HG03575 (cell line): ENCODE measurements at regions not wholly inside any gene's neighbourhood (a gene's known extent, or its start where the extent isn't known, plus 50 kb on each side); places are given as distances from the start of the nearest gene placed in this dataset.

Experiments
- ATAC-seq: cut with Tn5 transposase; IDR thresholded peaks from one replicate; pipeline ENCODE4 v1.9.1; 2021; ENCODE audit not compliant: unreplicated experiment, insufficient number of reproducible peaks, low FRiP score; ENCODE audit errors: extremely low read depth

DNA sequence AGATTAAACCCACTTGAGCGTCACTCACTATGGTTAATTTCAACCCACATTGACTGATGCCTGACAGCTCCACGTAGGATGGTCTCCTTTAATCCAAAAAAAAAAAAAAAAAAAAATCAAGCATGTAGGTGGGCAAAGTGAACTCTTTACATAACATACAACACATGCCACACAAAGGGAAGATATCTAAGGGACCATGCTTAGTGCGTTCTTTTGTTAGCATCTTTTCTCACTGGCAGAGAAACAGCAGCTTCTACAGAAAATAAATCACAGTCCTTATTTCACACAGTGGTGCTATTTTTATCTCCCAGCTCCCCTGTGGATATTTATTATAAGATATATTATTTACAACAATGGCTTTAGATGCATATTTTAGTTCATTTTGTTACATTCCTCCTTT is 652.0 kb upstream of the CELF2 start:
- no peak for ATAC-seq

DNA sequence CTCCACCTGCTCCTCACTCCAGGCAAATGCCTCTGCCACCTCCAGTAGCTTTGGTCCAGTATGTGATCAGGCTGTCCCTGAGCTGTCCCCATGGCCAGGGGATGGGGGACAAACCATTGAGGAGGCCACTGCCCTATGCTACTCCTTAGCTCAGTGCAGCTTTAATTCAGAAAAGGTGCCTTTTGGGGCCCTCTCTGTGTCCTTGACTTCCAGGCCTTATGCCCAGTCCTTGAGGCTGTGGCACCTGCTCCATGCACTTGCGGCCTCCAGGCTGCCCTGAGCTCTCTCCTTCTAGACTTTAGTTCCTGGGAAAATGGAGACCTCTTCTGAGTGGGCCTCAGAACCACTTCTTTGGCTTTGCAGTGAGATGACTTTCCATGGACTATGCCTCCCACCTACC is 650.8 kb upstream of the CELF2 start:
- ATAC-seq, result no peak

DNA sequence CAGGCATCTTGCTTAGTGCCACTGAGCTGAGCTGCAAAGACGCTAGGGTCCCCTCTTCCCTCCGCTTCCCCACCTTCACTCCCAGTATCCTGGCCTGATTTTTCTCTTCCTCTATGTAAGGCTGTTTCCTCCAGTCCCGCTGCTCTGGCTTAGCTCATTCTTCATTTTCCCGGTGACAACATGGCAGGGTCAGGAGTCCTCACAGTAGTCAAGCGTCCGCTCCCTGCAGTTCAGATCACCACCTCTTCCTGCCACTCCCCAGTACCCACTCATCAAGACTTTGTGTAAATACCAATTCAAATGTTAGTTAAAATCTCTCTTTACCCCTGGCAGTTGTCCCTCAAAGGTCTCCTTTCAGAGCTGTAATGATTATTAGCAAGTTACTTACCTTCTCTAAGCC is 650.4 kb upstream of the CELF2 start:
- no peak for ATAC-seq

DNA sequence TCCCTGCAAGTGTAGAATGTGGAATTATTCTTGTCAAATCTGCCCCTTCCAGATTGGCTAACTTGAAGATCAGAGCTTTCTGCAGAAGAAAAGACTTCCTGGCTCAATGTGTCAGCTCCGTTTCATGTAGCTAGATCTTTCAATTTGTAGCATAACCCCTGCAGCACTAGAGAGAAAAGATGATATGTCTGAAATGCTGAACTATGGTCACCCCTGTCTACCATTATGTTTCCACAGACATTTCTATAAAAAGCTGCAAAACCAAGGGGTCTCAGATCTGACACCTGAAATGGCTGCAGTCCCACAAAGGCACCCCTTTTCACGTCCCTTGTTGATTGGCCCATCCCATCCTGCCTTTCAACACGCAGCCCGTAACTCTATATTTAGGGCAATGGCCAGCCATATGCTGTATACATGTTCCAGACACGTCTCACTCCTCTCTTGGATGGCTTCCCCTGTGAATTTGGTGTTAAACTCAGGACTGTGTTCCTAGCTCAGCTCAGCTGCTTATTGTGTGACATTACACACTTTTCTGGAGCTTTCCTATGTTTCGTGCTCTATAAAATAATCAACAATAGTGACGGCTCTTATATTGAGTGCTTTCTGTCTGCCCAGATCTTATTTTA is 648.6 kb upstream of the CELF2 start:
- no peak for ATAC-seq

DNA sequence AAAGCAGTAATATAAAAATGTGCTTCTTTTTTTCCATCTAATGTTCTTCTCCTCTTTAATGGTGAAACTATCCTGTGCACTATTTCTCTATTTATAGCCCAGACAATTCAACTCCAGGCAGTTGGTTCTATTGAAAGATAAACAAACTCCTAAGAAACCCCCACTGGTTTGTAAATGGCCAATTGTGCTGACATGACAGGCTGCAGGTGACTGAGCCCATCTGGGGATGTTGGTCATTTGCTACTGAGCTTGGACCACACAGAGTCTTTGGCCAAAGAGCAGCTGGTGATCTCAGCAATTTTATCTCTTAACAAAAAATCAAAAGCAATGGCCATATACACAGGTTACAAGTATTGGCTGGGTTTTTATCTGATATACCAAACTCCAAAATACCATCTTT is 631.8 kb upstream of the CELF2 start:
- no peak for ATAC-seq

DNA sequence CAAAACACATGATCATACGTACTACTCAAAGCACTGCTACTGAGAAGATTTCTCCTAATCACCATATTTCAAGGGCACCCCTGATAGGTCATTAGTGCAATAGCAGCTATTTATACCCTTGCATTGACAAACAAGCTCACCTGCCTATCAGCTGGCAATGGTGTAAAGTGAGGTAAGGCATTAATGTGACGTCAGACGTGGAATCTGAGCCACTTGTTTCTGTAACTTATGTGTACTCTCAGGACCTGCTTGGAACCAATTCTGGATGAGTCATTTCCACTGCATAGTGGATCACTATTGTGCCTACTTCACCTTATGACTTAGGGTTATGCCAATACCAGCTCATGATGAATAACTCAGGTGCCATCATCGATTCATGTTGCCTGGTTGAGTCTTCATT is 628.5 kb upstream of the CELF2 start:
- no peak for ATAC-seq

DNA sequence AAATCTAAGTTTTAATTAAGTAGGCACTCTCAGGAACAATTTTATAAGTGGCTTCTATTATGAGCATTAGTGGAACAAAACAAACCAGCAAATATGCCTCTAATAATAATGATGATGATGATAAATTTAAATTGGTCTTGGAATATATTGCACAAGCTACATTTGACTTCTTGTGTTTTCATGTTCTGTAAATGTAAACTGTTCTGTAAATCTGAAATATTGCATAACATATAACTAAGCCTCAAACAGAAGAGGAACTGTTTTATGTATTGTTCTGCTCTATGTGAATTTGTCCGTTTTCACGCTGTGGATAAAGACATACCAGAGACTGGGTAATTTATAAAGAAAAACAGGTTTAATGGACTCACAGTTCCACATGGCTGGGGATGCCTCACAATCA is 625.2 kb upstream of the CELF2 start:
- no peak for ATAC-seq

DNA sequence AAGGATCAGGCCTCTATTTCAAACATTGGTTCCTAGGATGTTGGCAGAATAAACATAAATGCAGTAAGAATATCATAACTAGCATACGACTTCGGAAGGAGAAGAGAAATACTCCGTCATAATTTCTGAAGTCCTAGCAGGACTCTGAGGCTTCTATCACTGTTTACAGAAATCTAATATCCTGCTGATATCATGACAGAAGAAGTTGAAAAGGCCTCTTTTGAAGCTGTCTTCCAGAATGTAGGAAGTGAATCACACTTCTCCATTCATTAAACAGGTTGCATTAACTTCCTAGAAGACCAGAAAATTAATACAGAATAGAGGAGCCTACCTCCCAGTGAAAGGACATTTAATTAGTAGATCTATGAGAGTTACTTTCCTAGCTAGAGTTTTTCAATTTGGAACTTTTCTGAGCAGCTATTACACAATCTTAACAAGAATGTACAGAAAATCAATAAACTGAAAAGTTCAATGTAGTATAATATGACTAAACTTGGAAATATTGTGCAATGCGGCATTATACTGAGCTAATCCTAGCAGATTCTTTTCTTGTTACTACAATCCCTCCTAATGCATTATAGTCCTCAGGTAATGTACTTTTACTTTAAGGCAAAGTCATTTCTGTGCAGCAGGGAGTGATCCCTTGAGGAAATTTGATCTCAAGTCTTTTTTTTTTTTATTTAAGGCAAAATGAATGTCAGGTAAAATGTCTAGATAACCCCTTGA is 622.6 kb upstream of the CELF2 start:
- ATAC-seq, result no peak

DNA sequence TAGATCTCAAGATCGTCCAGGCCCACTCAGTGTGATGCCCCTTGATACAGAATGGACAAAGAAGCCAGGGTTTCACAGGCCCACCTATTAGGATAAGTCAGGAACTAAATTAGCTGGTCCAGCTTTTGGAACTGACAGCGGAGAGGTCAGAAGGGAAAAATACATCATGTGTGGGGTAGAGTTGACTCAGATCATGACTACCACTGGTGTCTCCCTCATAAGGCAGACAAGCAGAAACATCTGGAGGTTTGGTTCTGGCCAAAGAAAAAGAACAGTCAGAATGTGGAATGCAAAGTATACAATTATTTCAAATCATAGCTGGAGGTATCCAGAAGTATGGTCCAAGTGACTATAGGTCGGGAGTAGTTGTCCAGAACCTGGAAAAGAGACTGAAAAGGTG is 621.1 kb upstream of the CELF2 start:
- no peak for ATAC-seq

DNA sequence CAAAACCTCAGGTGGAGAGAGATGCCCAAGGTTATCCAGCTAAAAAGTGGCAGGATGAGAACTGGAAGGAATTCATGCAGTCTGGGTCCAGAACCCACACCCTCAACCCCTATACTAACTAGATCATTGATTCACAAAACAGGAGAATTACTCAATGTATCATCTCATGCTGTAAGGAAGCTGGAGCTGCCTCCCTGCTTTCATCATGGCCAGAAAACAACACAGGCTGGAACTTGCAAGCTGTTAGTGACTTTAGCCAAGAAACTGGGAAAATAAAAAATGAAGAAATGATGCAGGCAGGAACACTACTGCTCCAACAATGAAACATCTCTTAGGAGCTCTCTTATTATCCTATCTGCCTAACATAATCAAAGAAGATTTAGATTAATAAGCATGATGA is 619.8 kb upstream of the CELF2 start:
- ATAC-seq, result no peak

DNA sequence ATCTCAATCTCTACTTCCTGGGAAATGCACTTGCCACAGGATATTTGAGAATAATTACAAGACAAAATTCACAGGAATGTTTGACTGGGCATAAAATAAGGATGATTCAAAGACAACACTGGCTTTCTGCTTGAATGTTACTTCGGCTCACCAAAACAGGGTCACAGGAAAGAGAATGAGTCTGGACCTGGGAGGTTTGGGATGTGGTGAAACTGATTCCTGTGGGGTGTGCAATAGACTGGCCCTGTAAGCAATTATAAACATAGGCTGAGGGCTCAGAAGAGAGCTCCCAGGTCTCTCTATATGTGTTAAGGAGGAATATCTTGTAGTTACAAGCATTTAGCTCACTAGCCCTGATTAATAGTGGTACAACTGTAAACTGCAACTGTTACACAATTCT is 613.9 kb upstream of the CELF2 start:
- no peak for ATAC-seq

DNA sequence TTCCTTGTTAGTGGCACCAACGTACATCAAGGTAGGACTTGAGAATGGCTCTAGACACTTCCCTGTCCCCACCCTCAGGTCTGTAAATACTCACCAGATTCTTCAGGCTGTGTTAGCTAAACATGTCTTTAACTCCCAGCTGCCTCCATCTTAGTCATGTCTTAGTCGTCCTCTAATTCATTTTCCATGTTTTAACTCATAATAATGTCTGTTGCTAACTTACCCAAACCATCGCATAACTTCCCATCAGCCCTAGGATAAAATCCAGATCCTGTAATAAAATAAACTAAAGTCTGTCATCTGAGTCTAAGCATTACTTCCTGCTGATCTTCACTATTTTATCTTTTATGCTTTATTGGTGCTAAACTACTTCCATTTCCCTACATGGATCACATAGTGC is 600.0 kb upstream of the CELF2 start:
- ATAC-seq, result no peak

DNA sequence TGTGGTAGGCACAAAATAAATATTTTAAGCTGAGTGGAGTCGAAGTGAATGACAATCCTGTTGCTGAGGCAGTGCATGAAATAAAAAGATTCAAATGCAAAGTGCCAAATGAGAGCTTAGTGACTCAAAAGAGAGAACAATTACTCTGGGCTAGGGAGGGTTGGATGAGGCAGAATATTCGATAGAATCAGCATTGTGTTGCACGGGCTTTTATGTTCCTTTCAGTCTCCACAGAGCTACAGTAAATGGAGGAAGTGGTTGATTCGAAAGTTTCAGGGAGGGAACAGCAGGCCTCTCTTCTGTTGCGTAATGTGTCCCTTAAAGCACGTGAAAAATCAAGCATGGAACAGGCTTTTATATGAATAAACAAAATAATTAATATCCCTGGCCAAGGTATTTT is 599.3 kb upstream of the CELF2 start:
- peak; percentile 100 for ATAC-seq

DNA sequence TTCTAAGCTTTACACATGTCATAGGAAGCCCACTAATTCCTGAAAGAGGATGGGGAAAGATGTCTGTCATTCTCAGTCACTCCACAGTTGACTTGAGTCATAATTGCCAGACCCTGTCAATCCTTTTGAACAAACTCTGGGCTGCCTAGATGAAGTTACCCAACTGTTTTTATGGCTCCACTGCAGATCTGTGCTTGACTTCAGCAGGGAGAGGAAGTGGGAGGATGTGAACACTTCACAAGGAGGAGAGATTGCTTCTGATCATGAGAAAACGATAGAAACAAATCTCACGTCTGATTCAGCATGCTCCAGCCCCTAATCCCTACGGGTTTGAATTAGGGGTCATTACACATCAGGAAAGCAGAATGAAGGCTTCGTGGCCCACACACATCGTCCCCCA is 596.6 kb upstream of the CELF2 start:
- no peak for ATAC-seq

DNA sequence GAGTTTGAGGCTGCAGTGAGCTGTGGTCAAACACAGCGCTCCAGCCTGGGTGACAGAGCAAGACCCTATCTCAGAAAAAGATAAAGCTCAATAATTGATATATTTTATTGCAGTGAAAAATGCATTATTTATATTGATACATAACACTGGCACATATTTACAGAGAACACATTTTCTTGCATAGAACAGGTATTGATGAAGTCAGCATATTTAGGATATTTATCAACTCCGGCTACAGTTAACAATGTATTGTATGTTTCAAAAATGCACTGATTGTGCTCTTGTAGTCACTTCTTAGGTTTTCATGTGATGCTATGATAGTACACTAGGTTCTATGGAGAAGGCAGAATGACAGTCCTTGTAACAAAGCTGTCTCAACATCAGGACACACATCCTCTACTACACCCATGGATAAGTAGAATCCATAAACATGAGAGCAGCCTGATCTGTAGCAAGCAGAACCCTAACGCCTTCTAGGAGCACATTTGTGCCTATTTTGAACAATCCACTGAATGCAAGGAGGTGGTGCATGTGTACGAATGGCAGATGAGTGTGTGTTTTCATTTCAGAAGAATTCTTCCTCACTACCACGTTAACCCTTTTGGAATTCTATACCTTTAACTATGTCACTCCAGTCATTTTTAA is 586.1 kb upstream of the CELF2 start:
- ATAC-seq, result no peak

DNA sequence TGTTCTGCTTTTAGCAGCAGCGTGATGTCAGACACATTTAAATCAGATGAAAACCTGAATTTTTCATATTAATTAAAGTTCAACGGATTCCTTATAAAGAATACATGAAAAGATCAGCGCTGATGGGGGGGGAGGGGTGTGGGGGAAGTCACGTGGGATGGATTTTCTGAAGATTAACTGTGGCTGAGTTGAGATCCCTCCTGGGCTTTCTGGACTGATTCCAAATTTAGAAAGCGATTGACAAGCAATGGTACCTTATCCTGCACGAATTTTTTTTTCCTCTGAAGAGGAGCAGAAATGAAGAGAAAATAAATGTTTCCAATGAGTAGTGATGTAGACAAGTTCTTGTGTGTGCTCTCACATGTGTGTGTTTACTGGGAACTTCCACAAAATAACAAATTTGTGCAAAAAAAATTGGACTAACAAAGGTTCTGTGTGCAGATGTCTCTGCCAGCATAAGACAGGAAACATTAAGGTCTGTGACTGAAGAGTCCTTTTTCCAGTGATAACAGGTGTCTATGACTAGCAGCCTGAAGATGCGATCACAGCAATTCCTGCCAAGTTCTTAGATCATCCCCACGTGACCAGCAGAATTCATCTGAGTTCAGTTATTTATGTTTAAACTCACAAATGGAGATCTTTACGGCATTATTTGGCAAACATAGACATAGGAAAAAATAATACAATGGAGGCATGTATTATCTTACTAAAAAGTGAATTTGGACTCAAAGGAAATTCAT is 585.2 kb upstream of the CELF2 start:
- no peak for ATAC-seq

DNA sequence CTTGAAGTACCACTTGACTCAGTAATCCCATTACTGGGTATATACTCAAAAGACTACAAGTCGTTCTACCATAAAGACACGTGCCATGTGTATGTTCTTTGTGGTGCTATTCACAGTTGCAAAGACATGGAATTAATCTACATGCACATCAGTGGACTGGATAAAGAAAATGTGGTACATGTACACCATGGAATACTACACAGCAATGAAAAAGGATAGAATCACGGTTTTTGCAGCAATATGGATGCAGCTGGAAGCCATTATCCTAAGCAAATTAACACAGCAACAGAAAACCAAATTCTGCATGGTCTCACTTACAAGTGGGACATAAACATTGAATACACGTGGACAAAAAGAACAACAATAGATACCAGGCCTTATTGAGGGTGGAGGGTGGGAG is 583.4 kb upstream of the CELF2 start:
- ATAC-seq, result no peak

DNA sequence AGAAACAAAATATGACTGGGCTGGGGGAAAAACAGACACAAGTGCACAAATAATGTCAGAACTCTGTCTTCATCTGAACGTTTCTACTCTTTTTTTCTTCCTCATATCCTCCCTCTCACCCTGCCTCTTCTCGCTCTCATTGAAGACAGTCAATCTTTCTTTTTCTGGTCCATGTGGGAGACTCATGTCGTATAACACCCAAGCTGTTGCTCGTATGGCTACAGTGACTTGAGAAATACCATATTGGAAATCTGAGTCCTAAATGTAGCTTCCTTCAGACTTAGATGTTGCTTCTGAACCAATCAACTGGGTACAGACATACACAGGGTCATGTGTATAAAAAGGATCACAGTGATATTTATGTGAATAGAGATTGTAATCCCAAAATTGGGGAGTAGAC is 579.8 kb upstream of the CELF2 start:
- no peak for ATAC-seq

DNA sequence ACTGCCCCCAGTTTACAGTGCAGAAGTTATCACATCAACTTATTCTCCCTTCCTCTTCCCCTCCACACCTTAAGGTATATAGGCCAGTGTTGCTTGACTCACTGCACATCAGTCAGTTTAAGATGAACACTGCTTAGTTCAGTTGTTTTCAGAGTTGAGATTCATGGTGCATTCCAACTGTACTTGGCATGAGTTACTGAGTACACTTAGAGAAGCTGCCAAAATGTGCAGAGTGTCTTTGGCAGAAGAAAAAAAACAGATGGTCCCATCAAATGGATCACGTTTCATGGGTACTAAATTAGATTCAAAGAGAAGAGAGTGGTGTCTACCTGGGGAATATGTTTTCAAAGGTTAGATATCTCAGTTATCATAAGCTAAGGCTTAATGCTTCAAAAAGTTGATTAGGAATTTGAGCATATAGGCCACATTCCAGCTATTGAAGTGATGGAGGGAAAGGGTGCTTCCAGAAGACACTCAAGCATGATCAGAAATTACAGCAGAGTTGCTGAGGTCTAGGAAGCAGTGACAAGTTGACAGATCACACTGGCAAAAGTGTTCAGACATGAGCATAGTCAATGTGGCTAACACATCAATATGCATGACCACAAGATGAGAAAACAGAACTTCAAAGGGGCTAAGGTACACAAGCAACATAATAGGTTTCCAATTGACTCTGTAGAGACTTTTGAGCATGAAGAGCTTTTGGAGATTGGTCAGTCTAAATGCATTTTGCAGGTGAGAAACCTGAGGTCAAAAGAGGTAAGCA is 579.2 kb upstream of the CELF2 start:
- no peak for ATAC-seq
